ENCODE measurements at regions not wholly inside any gene's neighbourhood (a gene's known extent, or its start where the extent isn't known, plus 50 kb on each side); places are given as distances from the start of the nearest gene placed in this dataset.
"Not testable (repeated sequence)": the region's sequence is repeated elsewhere in the genome, so short reads cannot be mapped to it uniquely, and the experiment has no call there.

- DNase-seq (ENCODE audit: low spot score) = no peak
Measured at GRCh38 chr16:51538707-51539498, 387.8 kb upstream of the SALL1 start.

- no peak for DNase-seq (ENCODE audit: low spot score)
Measured at GRCh38 chr16:51535591-51535990, 384.5 kb upstream of the SALL1 start.

- DNase-seq (ENCODE audit: low spot score) = no peak
Measured at GRCh38 chr16:51532551-51532950, 381.5 kb upstream of the SALL1 start.

- no peak for DNase-seq (ENCODE audit: low spot score)
Measured at GRCh38 chr16:51531271-51531670, 380.2 kb upstream of the SALL1 start.

GRCh38 chr16:51527349-51527748, 376.3 kb upstream of the SALL1 start:
- no peak for DNase-seq (ENCODE audit: low spot score)

GRCh38 chr16:51526621-51527020, 375.6 kb upstream of the SALL1 start:
- DNase-seq (ENCODE audit: low spot score) = no peak

GRCh38 chr16:51524555-51525373, 373.7 kb upstream of the SALL1 start:
- no peak for DNase-seq (ENCODE audit: low spot score)

- DNase-seq (ENCODE audit: low spot score) = no peak
Measured at GRCh38 chr16:51524070-51524469, 373.0 kb upstream of the SALL1 start.

- DNase-seq (ENCODE audit: low spot score) = no peak
Measured at GRCh38 chr16:51523400-51523799, 372.3 kb upstream of the SALL1 start.

GRCh38 chr16:51522902-51523301, 371.8 kb upstream of the SALL1 start:
- no peak for DNase-seq (ENCODE audit: low spot score)

- DNase-seq (ENCODE audit: low spot score) = not testable (repeated sequence)
Measured at GRCh38 chr16:51516960-51517359, 365.9 kb upstream of the SALL1 start.

GRCh38 chr16:51510416-51510815, 359.3 kb upstream of the SALL1 start:
- DNase-seq (ENCODE audit: low spot score) = no peak

- DNase-seq (ENCODE audit: low spot score) = no peak
Measured at GRCh38 chr16:51509336-51509735, 358.3 kb upstream of the SALL1 start.

GRCh38 chr16:51508490-51509212, 357.6 kb upstream of the SALL1 start:
- DNase-seq (ENCODE audit: low spot score) = no peak

GRCh38 chr16:51507286-51507685, 356.2 kb upstream of the SALL1 start:
- DNase-seq (ENCODE audit: low spot score) = no peak

- DNase-seq (ENCODE audit: low spot score) = no peak
Measured at GRCh38 chr16:51500306-51500705, 349.2 kb upstream of the SALL1 start.

GRCh38 chr16:51497541-51498211, 346.6 kb upstream of the SALL1 start:
- no peak for DNase-seq (ENCODE audit: low spot score)

- DNase-seq (ENCODE audit: low spot score) = no peak
Measured at GRCh38 chr16:51490866-51491265, 339.8 kb upstream of the SALL1 start.

- DNase-seq (ENCODE audit: low spot score) = no peak
Measured at GRCh38 chr16:51487880-51488279, 336.8 kb upstream of the SALL1 start.

- DNase-seq (ENCODE audit: low spot score) = no peak
Measured at GRCh38 chr16:51474414-51475091, 323.5 kb upstream of the SALL1 start.

GRCh38 chr16:51473091-51473490, 322.0 kb upstream of the SALL1 start:
- DNase-seq (ENCODE audit: low spot score) = no peak

- DNase-seq (ENCODE audit: low spot score) = no peak
Measured at GRCh38 chr16:51470492-51470891, 319.4 kb upstream of the SALL1 start.

All from ecto neural progenitor cell (in vitro differentiated cells).